HEK293 (cell line): ENCODE measurements at regions not wholly inside any gene's neighbourhood (a gene's known extent, or its start where the extent isn't known, plus 50 kb on each side); places are given as distances from the start of the nearest gene placed in this dataset.

ENCODE experiments used
- CTCF ChIA-PET: fragments of 350-600 bp; formaldehyde crosslinking; extraction: SDS; loops from one replicate; lab custom pipeline; 2021; ENCODE audit warnings: antibody characterized with exemption; lab: Yijun Ruan, JAX
- POLR2A ChIA-PET: fragments of 300-600 bp; formaldehyde crosslinking; extraction: SDS; loops from one replicate; lab custom pipeline; 2020; ENCODE audit warnings: antibody characterized with exemption, inconsistent platforms; lab: Yijun Ruan, JAX
- H3K27ac ChIP-seq: fragments of 200-500 bp; sonication (Bioruptor generic); 2 replicates; pipeline ENCODE4 v1.5.1; 2014; ENCODE audit warnings: low read depth, low read length, control low read depth, inconsistent platforms; ENCODE audit errors: extremely low read depth
- H3K36me3 ChIP-seq, 2 experiments: fragments of 200-500 bp in 1 of 2; sonication (Bioruptor generic) in 1 of 2; 1 replicate in 1 of 2; 2 replicates in 1 of 2; pipeline ENCODE4 v1.5.1; 2014 to 2017; ENCODE audit warnings: inconsistent platforms in 2 of 2, low read length in 2 of 2; ENCODE audit not compliant: control insufficient read depth in 2 of 2, insufficient read depth in 1 of 2
- H3K4me1 ChIP-seq: fragments of 200-500 bp; sonication (Bioruptor generic); 2 replicates; pipeline ENCODE4 v1.5.1; 2014; ENCODE audit warnings: mild to moderate bottlenecking, low read length, inconsistent platforms; ENCODE audit not compliant: control insufficient read depth, insufficient read depth
- H3K4me3 ChIP-seq: 2 replicates; pipeline ENCODE4 v1.5.1; 2011; ENCODE audit warnings: low read depth, mild to moderate bottlenecking, control low read depth, low read length, moderate library complexity
- H3K9me3 ChIP-seq: fragments of 200-500 bp; sonication (Bioruptor generic); 2 replicates; pipeline ENCODE4 v1.5.1; 2014; ENCODE audit warnings: low read depth, low read length, inconsistent platforms; ENCODE audit not compliant: control insufficient read depth, insufficient read depth
- GLIS1 ChIP-seq: fragments of 450-650 bp; formaldehyde crosslinking; IDR thresholded peaks from 2 replicates; pipeline ENCODE4 v1.5.1; 2016; ENCODE audit warnings: missing biosample characterization, missing genetic modification characterization
- SP3 ChIP-seq: fragments of 450-650 bp; formaldehyde crosslinking; IDR thresholded peaks from 2 replicates; pipeline ENCODE4 v1.5.1; 2016; ENCODE audit warnings: missing biosample characterization, missing genetic modification characterization
- TRIM28 ChIP-seq: IDR thresholded peaks from 2 replicates; pipeline ENCODE4 v1.6.1; 2011; ENCODE audit warnings: low read length, control low read depth, borderline replicate concordance
- ZNF140 ChIP-seq: fragments of 450-650 bp; formaldehyde crosslinking; IDR thresholded peaks from 2 replicates; pipeline ENCODE4 v1.5.1; 2016; ENCODE audit warnings: missing biosample characterization, missing genetic modification characterization
- ZNF335 ChIP-seq: fragments of 450-650 bp; formaldehyde crosslinking; conservative IDR thresholded peaks from 2 replicates; pipeline ENCODE4 v1.5.1; 2016; ENCODE audit warnings: missing biosample characterization, missing genetic modification characterization
- ZNF433 ChIP-seq: fragments of 450-650 bp; formaldehyde crosslinking; IDR thresholded peaks from 2 replicates; pipeline ENCODE4 v1.5.1; 2016; ENCODE audit warnings: missing biosample characterization, missing genetic modification characterization, low read depth
- ZNF501 ChIP-seq: fragments of 450-650 bp; formaldehyde crosslinking; IDR thresholded peaks from 2 replicates; pipeline ENCODE4 v1.5.1; 2016; ENCODE audit warnings: missing biosample characterization, missing genetic modification characterization
- ZNF664 ChIP-seq: fragments of 450-650 bp; formaldehyde crosslinking; IDR thresholded peaks from 2 replicates; pipeline ENCODE4 v1.5.1; 2016; ENCODE audit warnings: missing biosample characterization, missing genetic modification characterization
- ZNF701 ChIP-seq: fragments of 450-650 bp; formaldehyde crosslinking; IDR thresholded peaks from 2 replicates; pipeline ENCODE4 v1.5.1; 2016; ENCODE audit warnings: missing biosample characterization, missing genetic modification characterization
- ZSCAN23 ChIP-seq: fragments of 450-650 bp; formaldehyde crosslinking; IDR thresholded peaks from 2 replicates; pipeline ENCODE4 v1.5.1; 2016; ENCODE audit warnings: missing biosample characterization, missing genetic modification characterization
- TF ChIP-seq, protein P1 (sequence below): fragments of 450-650 bp; formaldehyde crosslinking; conservative IDR thresholded peaks from 2 replicates; pipeline ENCODE4 v1.5.1; 2016; ENCODE audit warnings: low read depth, missing biosample characterization, missing genetic modification characterization
- TF ChIP-seq, protein P2 (sequence below): fragments of 450-650 bp; formaldehyde crosslinking; IDR thresholded peaks from 2 replicates; pipeline ENCODE4 v1.5.1; 2016; ENCODE audit warnings: missing biosample characterization, missing genetic modification characterization
- TF ChIP-seq, protein P3 (sequence below): fragments of 450-650 bp; formaldehyde crosslinking; IDR thresholded peaks from 2 replicates; pipeline ENCODE4 v1.5.1; 2016; ENCODE audit warnings: missing biosample characterization, missing genetic modification characterization
- TF ChIP-seq, protein P4 (sequence below): fragments of 450-650 bp; formaldehyde crosslinking; IDR thresholded peaks from 2 replicates; pipeline ENCODE4 v1.5.1; 2016; ENCODE audit warnings: missing biosample characterization, missing genetic modification characterization
- TF ChIP-seq, protein P5 (sequence below): fragments of 450-650 bp; formaldehyde crosslinking; IDR thresholded peaks from 2 replicates; pipeline ENCODE4 v1.5.0; 2017; ENCODE audit warnings: missing biosample characterization, missing genetic modification characterization, borderline replicate concordance

DNA sequence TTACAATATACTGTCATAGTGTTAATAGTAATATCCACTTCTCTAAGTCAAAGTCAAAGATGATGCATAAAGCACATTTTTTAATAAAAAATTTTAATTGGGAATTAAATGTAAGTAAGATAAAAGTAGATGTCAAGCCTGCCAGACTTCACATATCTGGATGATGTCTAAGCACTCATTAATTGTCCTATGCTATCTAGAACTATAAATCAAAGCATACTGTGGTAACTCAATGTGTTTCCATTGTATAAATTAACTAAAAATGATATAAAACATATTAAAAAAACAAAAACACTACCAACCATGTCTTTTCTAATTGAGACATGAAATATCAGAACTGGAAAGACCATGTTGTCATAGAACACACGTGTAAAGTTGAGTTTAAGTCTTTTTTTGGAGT, 51.2 kb downstream of the ZZZ3 start (continued):
- TF ChIP-seq, protein P1, sequence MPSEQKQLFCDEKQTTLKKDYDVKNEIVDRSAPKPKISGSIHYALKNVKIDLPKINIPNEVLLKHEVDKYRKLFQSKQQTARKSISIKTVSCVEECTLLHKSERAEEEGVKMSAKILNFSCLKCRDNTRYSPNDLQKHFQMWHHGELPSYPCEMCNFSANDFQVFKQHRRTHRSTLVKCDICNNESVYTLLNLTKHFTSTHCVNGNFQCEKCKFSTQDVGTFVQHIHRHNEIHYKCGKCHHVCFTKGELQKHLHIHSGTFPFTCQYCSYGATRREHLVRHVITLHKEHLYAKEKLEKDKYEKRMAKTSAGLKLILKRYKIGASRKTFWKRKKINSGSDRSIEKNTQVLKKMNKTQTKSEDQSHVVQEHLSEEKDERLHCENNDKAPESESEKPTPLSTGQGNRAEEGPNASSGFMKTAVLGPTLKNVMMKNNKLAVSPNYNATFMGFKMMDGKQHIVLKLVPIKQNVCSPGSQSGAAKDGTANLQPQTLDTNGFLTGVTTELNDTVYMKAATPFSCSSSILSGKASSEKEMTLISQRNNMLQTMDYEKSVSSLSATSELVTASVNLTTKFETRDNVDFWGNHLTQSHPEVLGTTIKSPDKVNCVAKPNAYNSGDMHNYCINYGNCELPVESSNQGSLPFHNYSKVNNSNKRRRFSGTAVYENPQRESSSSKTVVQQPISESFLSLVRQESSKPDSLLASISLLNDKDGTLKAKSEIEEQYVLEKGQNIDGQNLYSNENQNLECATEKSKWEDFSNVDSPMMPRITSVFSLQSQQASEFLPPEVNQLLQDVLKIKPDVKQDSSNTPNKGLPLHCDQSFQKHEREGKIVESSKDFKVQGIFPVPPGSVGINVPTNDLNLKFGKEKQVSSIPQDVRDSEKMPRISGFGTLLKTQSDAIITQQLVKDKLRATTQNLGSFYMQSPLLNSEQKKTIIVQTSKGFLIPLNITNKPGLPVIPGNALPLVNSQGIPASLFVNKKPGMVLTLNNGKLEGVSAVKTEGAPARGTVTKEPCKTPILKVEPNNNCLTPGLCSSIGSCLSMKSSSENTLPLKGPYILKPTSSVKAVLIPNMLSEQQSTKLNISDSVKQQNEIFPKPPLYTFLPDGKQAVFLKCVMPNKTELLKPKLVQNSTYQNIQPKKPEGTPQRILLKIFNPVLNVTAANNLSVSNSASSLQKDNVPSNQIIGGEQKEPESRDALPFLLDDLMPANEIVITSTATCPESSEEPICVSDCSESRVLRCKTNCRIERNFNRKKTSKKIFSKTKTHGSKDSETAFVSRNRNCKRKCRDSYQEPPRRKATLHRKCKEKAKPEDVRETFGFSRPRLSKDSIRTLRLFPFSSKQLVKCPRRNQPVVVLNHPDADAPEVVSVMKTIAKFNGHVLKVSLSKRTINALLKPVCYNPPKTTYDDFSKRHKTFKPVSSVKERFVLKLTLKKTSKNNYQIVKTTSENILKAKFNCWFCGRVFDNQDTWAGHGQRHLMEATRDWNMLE (tag by site-specific recombination): no peak
- no peak for TF ChIP-seq ZNF501

DNA sequence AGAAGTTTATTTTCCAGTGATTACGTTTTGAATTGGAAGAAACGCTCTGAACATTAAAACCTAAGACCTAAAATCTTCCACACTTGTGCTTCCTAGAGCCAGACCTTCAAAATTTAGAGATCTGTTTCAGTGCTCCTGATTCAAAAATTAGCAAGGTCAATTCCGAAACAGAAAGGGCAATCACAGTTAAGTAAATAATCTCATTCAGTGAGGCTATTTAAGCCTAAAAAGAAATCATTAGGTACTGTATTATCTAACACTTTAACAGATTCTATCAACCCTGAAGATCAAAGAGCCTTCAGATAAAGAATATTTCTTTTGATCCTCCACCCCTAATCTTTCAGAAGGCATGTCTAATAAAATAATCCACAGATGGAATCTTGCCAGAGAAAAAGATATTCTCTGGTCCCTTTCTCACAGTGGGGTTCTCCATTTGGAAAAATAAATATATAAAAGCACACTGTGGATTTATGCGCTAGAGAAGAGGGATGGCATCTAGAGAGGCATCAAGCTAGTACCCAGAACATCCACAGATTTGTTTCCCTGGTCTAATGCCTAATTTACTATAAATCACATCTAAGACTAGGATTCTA, 54.4 kb downstream of the ZZZ3 start:
- no peak overlapping the region for H3K27ac ChIP-seq
- POLR2A ChIA-PET: no interaction called here
- no peaks in the 10 kb centered on the region for H3K9me3 ChIP-seq
- CTCF ChIA-PET: no interaction called here
- peaks cover 3 to 31% of the 10 kb centered on the region in 2 experiments for H3K36me3 ChIP-seq
- no peak overlapping the region for H3K4me3 ChIP-seq
- no peaks in the 10 kb centered on the region for H3K4me1 ChIP-seq
- TF ChIP-seq TRIM28 (no peak), ZNF335 (tag by site-specific recombination) (no peak), ZSCAN23 (no peak), ZNF501 (no peak), ZNF433 (tag by site-specific recombination) (no peak), GLIS1 (tag by site-specific recombination) (no peak)
- TF ChIP-seq, protein P2, sequence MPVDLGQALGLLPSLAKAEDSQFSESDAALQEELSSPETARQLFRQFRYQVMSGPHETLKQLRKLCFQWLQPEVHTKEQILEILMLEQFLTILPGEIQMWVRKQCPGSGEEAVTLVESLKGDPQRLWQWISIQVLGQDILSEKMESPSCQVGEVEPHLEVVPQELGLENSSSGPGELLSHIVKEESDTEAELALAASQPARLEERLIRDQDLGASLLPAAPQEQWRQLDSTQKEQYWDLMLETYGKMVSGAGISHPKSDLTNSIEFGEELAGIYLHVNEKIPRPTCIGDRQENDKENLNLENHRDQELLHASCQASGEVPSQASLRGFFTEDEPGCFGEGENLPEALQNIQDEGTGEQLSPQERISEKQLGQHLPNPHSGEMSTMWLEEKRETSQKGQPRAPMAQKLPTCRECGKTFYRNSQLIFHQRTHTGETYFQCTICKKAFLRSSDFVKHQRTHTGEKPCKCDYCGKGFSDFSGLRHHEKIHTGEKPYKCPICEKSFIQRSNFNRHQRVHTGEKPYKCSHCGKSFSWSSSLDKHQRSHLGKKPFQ (tag by site-specific recombination): no peak
- TF ChIP-seq, protein P3, sequence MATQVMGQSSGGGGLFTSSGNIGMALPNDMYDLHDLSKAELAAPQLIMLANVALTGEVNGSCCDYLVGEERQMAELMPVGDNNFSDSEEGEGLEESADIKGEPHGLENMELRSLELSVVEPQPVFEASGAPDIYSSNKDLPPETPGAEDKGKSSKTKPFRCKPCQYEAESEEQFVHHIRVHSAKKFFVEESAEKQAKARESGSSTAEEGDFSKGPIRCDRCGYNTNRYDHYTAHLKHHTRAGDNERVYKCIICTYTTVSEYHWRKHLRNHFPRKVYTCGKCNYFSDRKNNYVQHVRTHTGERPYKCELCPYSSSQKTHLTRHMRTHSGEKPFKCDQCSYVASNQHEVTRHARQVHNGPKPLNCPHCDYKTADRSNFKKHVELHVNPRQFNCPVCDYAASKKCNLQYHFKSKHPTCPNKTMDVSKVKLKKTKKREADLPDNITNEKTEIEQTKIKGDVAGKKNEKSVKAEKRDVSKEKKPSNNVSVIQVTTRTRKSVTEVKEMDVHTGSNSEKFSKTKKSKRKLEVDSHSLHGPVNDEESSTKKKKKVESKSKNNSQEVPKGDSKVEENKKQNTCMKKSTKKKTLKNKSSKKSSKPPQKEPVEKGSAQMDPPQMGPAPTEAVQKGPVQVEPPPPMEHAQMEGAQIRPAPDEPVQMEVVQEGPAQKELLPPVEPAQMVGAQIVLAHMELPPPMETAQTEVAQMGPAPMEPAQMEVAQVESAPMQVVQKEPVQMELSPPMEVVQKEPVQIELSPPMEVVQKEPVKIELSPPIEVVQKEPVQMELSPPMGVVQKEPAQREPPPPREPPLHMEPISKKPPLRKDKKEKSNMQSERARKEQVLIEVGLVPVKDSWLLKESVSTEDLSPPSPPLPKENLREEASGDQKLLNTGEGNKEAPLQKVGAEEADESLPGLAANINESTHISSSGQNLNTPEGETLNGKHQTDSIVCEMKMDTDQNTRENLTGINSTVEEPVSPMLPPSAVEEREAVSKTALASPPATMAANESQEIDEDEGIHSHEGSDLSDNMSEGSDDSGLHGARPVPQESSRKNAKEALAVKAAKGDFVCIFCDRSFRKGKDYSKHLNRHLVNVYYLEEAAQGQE (tag by site-specific recombination): no peak
- TF ChIP-seq, protein P4, sequence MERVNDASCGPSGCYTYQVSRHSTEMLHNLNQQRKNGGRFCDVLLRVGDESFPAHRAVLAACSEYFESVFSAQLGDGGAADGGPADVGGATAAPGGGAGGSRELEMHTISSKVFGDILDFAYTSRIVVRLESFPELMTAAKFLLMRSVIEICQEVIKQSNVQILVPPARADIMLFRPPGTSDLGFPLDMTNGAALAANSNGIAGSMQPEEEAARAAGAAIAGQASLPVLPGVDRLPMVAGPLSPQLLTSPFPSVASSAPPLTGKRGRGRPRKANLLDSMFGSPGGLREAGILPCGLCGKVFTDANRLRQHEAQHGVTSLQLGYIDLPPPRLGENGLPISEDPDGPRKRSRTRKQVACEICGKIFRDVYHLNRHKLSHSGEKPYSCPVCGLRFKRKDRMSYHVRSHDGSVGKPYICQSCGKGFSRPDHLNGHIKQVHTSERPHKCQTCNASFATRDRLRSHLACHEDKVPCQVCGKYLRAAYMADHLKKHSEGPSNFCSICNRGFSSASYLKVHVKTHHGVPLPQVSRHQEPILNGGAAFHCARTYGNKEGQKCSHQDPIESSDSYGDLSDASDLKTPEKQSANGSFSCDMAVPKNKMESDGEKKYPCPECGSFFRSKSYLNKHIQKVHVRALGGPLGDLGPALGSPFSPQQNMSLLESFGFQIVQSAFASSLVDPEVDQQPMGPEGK (tag by site-specific recombination): no peak

DNA sequence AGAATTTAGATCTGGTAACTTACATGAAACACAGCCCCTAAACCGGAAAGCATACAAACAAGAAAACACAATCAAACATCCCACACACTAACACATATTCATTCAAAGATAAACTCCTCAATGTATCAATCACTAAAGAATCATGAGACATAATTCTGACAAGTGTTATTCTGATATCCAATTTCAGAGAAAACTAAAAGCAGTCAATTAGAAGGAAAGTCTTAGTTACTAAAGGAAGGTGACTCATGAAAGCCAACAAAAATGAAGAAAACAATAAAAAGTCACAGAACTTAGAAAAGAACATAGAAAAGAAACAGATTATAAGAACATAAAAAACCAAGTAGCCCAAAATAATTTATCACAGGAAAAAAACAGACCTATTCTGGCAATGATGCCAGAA, 57.2 kb downstream of the ZZZ3 start:
- Histone ChIP-seq H3K4me1 (no peaks in the 10 kb centered on the region), H3K9me3 (no peaks in the 10 kb centered on the region), H3K27ac (no peak overlapping the region), H3K4me3 (no peak overlapping the region), H3K36me3 (peaks cover 7 to 20% of the 10 kb centered on the region in 2 experiments)
- CTCF ChIA-PET: interaction anchor here (0.6 to 0.7 kb wide), 2 partner anchors 11 to 56 kb away, joined by 3 read pairs; no protein-coding TSS in a partner anchor
- POLR2A ChIA-PET: no interaction called here
- TF ChIP-seq SP3 (tag by site-specific recombination) (no peak), ZNF140 (no peak), ZNF701 (no peak), ZNF664 (tag by site-specific recombination) (no peak)
- TF ChIP-seq, protein P5, sequence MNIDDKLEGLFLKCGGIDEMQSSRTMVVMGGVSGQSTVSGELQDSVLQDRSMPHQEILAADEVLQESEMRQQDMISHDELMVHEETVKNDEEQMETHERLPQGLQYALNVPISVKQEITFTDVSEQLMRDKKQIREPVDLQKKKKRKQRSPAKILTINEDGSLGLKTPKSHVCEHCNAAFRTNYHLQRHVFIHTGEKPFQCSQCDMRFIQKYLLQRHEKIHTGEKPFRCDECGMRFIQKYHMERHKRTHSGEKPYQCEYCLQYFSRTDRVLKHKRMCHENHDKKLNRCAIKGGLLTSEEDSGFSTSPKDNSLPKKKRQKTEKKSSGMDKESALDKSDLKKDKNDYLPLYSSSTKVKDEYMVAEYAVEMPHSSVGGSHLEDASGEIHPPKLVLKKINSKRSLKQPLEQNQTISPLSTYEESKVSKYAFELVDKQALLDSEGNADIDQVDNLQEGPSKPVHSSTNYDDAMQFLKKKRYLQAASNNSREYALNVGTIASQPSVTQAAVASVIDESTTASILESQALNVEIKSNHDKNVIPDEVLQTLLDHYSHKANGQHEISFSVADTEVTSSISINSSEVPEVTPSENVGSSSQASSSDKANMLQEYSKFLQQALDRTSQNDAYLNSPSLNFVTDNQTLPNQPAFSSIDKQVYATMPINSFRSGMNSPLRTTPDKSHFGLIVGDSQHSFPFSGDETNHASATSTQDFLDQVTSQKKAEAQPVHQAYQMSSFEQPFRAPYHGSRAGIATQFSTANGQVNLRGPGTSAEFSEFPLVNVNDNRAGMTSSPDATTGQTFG (tag by site-specific recombination): no peak
